ENCODE measurements at regions not wholly inside any gene's neighbourhood (a gene's known extent, or its start where the extent isn't known, plus 50 kb on each side); places are given as distances from the start of the nearest gene placed in this dataset.

DNA sequence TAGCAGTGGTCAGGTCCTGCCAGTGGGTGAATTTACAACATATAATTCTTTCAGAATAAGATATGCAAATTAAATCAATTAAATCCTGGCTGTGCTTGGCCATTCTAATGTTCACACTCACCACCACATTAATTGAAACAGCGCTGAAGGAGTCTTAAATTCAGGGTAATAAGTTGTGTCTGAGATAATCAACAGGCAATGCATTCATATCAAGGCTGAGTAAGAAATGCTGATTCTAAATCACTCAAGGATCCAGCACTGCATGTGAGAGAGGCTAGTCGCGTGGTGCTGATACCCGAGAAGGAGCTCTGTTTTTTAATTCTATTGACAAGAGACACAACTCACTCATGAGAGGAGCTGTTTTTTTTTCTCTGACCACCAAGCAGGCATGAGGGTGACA lies 588.8 kb upstream of the ADAMTS9 start:
- H3K36me3 ChIP-seq: no peaks in the 10 kb centered on the region
- WGBS, 3 donors: 54 to 86% (median 58%) methylated on average over 4 of the region's 4 CpGs

DNA sequence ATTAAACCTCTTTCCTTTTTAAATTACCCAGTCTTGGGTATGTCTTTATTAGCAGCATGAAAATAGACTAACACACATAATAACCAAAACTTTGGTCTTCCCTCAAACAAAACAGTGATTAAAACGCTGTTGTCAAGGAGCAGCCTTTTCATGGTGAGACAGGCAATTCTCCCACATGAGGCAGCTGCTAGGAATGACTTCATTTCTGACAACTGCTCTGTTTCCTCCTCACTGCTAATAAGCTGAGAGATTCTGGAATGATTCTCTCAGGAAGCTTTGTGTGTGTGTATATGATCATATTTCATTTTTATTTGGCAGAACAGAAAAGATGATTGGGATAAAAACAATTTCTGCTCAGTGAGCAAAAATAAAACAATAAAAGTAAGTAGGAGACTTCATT lies 580.6 kb upstream of the ADAMTS9 start:
- no peaks in the 10 kb centered on the region for H3K27me3 ChIP-seq
- no peaks in the 10 kb centered on the region for H3K9me3 ChIP-seq
- no peak for TF ChIP-seq EP300 (IDR thresholded peaks at IDR 0.05)
- TF ChIP-seq POLR2A (IDR thresholded peaks at IDR 0.05): no peak
- TF ChIP-seq, protein P1, sequence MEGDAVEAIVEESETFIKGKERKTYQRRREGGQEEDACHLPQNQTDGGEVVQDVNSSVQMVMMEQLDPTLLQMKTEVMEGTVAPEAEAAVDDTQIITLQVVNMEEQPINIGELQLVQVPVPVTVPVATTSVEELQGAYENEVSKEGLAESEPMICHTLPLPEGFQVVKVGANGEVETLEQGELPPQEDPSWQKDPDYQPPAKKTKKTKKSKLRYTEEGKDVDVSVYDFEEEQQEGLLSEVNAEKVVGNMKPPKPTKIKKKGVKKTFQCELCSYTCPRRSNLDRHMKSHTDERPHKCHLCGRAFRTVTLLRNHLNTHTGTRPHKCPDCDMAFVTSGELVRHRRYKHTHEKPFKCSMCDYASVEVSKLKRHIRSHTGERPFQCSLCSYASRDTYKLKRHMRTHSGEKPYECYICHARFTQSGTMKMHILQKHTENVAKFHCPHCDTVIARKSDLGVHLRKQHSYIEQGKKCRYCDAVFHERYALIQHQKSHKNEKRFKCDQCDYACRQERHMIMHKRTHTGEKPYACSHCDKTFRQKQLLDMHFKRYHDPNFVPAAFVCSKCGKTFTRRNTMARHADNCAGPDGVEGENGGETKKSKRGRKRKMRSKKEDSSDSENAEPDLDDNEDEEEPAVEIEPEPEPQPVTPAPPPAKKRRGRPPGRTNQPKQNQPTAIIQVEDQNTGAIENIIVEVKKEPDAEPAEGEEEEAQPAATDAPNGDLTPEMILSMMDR (IDR thresholded peaks at IDR 0.05): no peak
- no peaks in the 10 kb centered on the region for H3K36me3 ChIP-seq
- intact Hi-C loops (cut with DNase I): no loop called here
- no peak overlapping the region for H3K27ac ChIP-seq
- WGBS, 3 donors: 8 to 14% (median 11%) methylated on average over 1 of the region's 1 CpG
- no peak overlapping the region for H3K4me3 ChIP-seq
- no peaks in the 10 kb centered on the region for H3K4me1 ChIP-seq (ENCODE audit: insufficient read depth)
- DNase-seq: no peak

More for the DNA sequence above, 588.8 kb upstream of the ADAMTS9 start:
- Histone ChIP-seq H3K4me3 (no peak overlapping the region), H3K27ac (no peak overlapping the region), H3K27me3 (no peaks in the 10 kb centered on the region), H3K4me1 (ENCODE audit: insufficient read depth) (no peaks in the 10 kb centered on the region), H3K9me3 (no peaks in the 10 kb centered on the region)
- TF ChIP-seq, protein P1 (IDR thresholded peaks at IDR 0.05): no peak
- TF ChIP-seq EP300 (IDR thresholded peaks at IDR 0.05): no peak
- no peak for TF ChIP-seq POLR2A (IDR thresholded peaks at IDR 0.05)
- intact Hi-C loops (cut with DNase I): no loop called here
- no peak for DNase-seq

DNA sequence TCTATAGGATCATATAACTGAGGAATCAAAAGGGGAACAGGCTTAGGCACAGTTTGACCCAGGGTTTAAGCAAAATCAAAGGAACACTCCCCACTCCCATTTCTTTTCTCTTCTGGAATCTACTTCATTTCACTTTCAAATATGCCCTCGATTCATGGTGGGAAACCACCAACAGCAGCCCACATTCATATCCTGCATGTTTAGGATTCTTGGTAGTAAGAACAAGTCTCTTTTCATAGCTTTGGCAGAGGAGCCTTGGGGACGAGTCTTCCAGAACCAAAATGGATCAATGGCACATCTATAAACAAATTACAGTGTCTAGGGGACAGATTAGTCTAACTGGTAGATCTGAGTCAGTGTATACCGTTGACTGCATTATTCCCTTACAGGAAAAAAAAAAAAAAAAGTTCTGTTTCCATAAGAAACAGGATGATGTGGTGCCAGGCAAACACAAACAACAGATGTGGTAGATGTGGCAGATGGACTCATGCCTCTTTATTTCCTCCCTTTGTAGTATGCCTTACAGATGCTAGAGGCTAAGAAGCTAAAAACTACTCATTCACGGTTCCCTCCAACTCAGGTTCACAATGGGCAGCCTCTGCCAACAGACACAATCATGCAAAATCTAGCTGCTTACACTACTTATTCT lies 578.3 kb upstream of the ADAMTS9 start:
- Histone ChIP-seq H3K27me3 (no peaks in the 10 kb centered on the region), H3K4me1 (ENCODE audit: insufficient read depth) (no peaks in the 10 kb centered on the region), H3K36me3 (no peaks in the 10 kb centered on the region), H3K27ac (no peak overlapping the region), H3K4me3 (no peak overlapping the region), H3K9me3 (no peaks in the 10 kb centered on the region)
- 61 to 76% (median 70%) methylated on average over 4 of the region's 4 CpGs for WGBS, 3 donors
- TF ChIP-seq POLR2A (IDR thresholded peaks at IDR 0.05) (no peak), EP300 (IDR thresholded peaks at IDR 0.05) (no peak)
- TF ChIP-seq, protein P1 (IDR thresholded peaks at IDR 0.05): no peak
- intact Hi-C loops (cut with DNase I): no loop called here
- DNase-seq: no peak

DNA sequence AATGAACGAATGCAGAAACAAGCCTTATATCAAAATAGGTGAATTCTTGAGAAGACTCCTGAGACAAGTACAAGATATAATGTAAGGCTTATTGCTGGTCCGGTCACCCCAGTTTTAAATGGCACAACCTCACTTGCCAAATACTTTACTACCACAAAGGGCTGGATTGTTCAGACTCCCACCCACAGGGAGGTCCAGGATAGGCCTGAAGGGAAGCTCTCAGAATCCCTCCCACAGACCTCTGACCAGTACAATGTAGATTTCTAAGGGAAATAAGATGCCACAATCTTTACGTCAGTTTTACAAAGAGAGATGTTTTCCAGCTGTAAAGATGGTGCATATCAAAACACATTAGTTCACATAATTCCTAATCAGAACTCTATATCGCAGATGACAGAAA lies 577.7 kb upstream of the ADAMTS9 start:
- Histone ChIP-seq H3K4me3 (no peak overlapping the region), H3K27me3 (no peaks in the 10 kb centered on the region), H3K27ac (no peak overlapping the region), H3K36me3 (no peaks in the 10 kb centered on the region), H3K4me1 (ENCODE audit: insufficient read depth) (no peaks in the 10 kb centered on the region), H3K9me3 (no peaks in the 10 kb centered on the region)
- intact Hi-C loops (cut with DNase I): no loop called here
- TF ChIP-seq, protein P1 (IDR thresholded peaks at IDR 0.05): no peak
- no peak for TF ChIP-seq POLR2A (IDR thresholded peaks at IDR 0.05)
- TF ChIP-seq EP300 (IDR thresholded peaks at IDR 0.05): no peak
- WGBS, 3 donors: 81 to 87% (median 86%) methylated on average over 4 of the region's 4 CpGs
- DNase-seq: no peak

All from ovary (tissue), 7 donors.